H1 (cell line): ENCODE measurements at regions not wholly inside any gene's neighbourhood (a gene's known extent, or its start where the extent isn't known, plus 50 kb on each side); places are given as distances from the start of the nearest gene placed in this dataset.
A peak's percentile ranks its signal among the peaks of the same experiment; 100 is the strongest.

Experiments used
- CTCF ChIA-PET: fragments of 300-600 bp; sonication (Branson Sonifier 250); formaldehyde crosslinking; loops from one replicate; lab custom pipeline; 2021; ENCODE audit not compliant: partially characterized antibody; lab: Charles Lee
- POLR2A ChIA-PET: fragments of 300-600 bp; sonication (Branson Sonifier 250); formaldehyde crosslinking; loops from one replicate; lab custom pipeline; 2021; ENCODE audit warnings: inconsistent platforms; ENCODE audit not compliant: partially characterized antibody; lab: Charles Lee
- DNase-seq, 2 experiments: peaks; one replicate each; pipeline versions ENCODE4 v3.0.0 to v3.0.0-alpha.2; 2010 to 2022; ENCODE audit warnings: low spot score in 2 of 2, low read depth in 1 of 2, mixed read lengths in 1 of 2
- FAIRE-seq: peaks from 2 replicates; lab custom pipeline; 2011; peaks lifted over from hg19 to GRCh38; lab: Jason Lieb, UNC
- H2AFZ ChIP-seq: 2 replicates; pipeline ENCODE4 v1.8.1; 2012; ENCODE audit warnings: low read length, inconsistent platforms
- H2AK5ac ChIP-seq: 2 replicates; pipeline ENCODE4 v1.6.1; 2013; ENCODE audit warnings: low read depth, low read length
- H2BK120ac ChIP-seq: replicated peaks from 2 replicates; pipeline ENCODE3; 2013; ENCODE audit warnings: low read depth, low read length, inconsistent platforms
- H2BK12ac ChIP-seq: 2 replicates; pipeline ENCODE4 v1.6.1; 2013; ENCODE audit warnings: low read depth, low read length
- H2BK15ac ChIP-seq: 2 replicates; pipeline ENCODE4 v1.6.1; 2013; ENCODE audit warnings: low read length
- H2BK20ac ChIP-seq: 2 replicates; pipeline ENCODE4 v1.6.1; 2013; ENCODE audit warnings: low read length
- H2BK5ac ChIP-seq: 2 replicates; pipeline ENCODE4 v1.6.1; 2013; ENCODE audit warnings: low read depth, low read length
- H3K14ac ChIP-seq: 2 replicates; pipeline ENCODE4 v1.6.1; 2013; ENCODE audit warnings: inconsistent platforms; ENCODE audit not compliant: insufficient read length
- H3K18ac ChIP-seq: 2 replicates; pipeline ENCODE4 v1.6.1; 2013; ENCODE audit warnings: low read length; ENCODE audit errors: extremely low read depth
- H3K23ac ChIP-seq: 2 replicates; pipeline ENCODE4 v1.6.1; 2013; ENCODE audit warnings: inconsistent platforms; ENCODE audit not compliant: insufficient read length
- H3K23me2 ChIP-seq: 2 replicates; pipeline ENCODE4 v1.6.1; 2013; ENCODE audit warnings: low read depth, low read length
- H3K27ac ChIP-seq: 2 replicates; pipeline ENCODE4 v1.6.1; 2011; ENCODE audit warnings: low read depth, low read length, inconsistent platforms
- H3K27me3 ChIP-seq, 4 experiments: replicated peaks in 1 of 4; 1 replicate in 1 of 4; 2 replicates in 3 of 4; pipeline versions ENCODE4 v1.6.1 to v1.8.1; 2011 to 2013; ENCODE audit warnings: low read length in 3 of 4, mild to moderate bottlenecking in 3 of 4, inconsistent platforms in 2 of 4, mixed read lengths in 2 of 4, moderate library complexity in 1 of 4; ENCODE audit not compliant: control insufficient read depth in 3 of 4, insufficient read depth in 3 of 4; ENCODE audit errors: extremely low read depth in 1 of 4
- H3K36me3 ChIP-seq, 4 experiments: 2 replicates each; pipeline versions ENCODE4 v1.6.1 to v1.8.1; 2011 to 2013; ENCODE audit warnings: mild to moderate bottlenecking in 4 of 4, low read length in 3 of 4, moderate library complexity in 2 of 4, control low read depth in 1 of 4, inconsistent platforms in 1 of 4; ENCODE audit not compliant: insufficient read depth in 4 of 4, control insufficient read depth in 2 of 4
- H3K4ac ChIP-seq: replicated peaks from 2 replicates; pipeline ENCODE3; 2013; ENCODE audit warnings: low read length, low read depth, mixed read lengths, inconsistent platforms; ENCODE audit not compliant: insufficient read length
- H3K4me1 ChIP-seq, 4 experiments: replicated peaks in 1 of 4; 1 replicate in 1 of 4; 2 replicates in 3 of 4; pipeline versions ENCODE4 v1.6.1 to v1.8.1; 2011 to 2013; ENCODE audit warnings: low read length in 3 of 4, inconsistent platforms in 2 of 4, mixed read lengths in 1 of 4; ENCODE audit not compliant: insufficient read depth in 4 of 4, control insufficient read depth in 3 of 4
- H3K4me2 ChIP-seq, 2 experiments: 2 replicates each; pipeline versions ENCODE4 v1.6.1 to v1.8.1; 2011 to 2013; ENCODE audit warnings: low read depth in 2 of 2, low read length in 2 of 2, control low read depth in 1 of 2, inconsistent platforms in 1 of 2, mild to moderate bottlenecking in 1 of 2; ENCODE audit not compliant: insufficient read depth in 1 of 2
- H3K4me3 ChIP-seq, 4 experiments: fragments of 200-600, 300-600 bp in 1 of 4; sonication (generic), shearing (Covaris generic), sonication (Bioruptor Twin) in 1 of 4; 2 replicates each; pipeline versions ENCODE4 v1.5.1 to v1.8.1; 2011 to 2016; ENCODE audit warnings: low read length in 4 of 4, low read depth in 3 of 4, control low read depth in 2 of 4, inconsistent platforms in 2 of 4, mild to moderate bottlenecking in 2 of 4, mixed read lengths in 1 of 4, moderate library complexity in 1 of 4; ENCODE audit not compliant: insufficient read depth in 2 of 4; ENCODE audit errors: extremely low read depth in 1 of 4
- H3K56ac ChIP-seq: replicated peaks from 2 replicates; pipeline ENCODE3; 2013; ENCODE audit warnings: low read depth, mild to moderate bottlenecking, mixed read lengths, low read length, inconsistent platforms; ENCODE audit not compliant: insufficient read length
- H3K79me1 ChIP-seq: 2 replicates; pipeline ENCODE4 v1.6.1; 2013; ENCODE audit warnings: low read depth, low read length, control low read depth
- H3K79me2 ChIP-seq, 2 experiments: 2 replicates each; pipeline versions ENCODE4 v1.6.1 to v1.8.1; 2012 to 2013; ENCODE audit warnings: low read length in 2 of 2, mild to moderate bottlenecking in 2 of 2, inconsistent platforms in 1 of 2; ENCODE audit not compliant: insufficient read depth in 2 of 2, control insufficient read depth in 1 of 2
- H3K9ac ChIP-seq, 4 experiments: replicated peaks in 1 of 4; 1 replicate in 1 of 4; 2 replicates in 3 of 4; pipeline versions ENCODE4 v1.6.1 to v1.8.1; 2011 to 2013; ENCODE audit warnings: low read depth in 3 of 4, low read length in 3 of 4, control low read depth in 2 of 4, mild to moderate bottlenecking in 2 of 4, moderate library complexity in 2 of 4, inconsistent platforms in 1 of 4; ENCODE audit errors: extremely low read depth in 1 of 4
- H3K9me3 ChIP-seq, 2 experiments: 2 replicates each; pipeline versions ENCODE4 v1.6.1 to v1.8.1; 2012 to 2013; ENCODE audit warnings: mild to moderate bottlenecking in 2 of 2, moderate library complexity in 2 of 2, control low read depth in 1 of 2, inconsistent platforms in 1 of 2, low read depth in 1 of 2, low read length in 1 of 2, mixed read lengths in 1 of 2; ENCODE audit not compliant: insufficient read depth in 2 of 2
- H4K20me1 ChIP-seq, 2 experiments: replicated peaks in 1 of 2; 2 replicates each; pipeline versions ENCODE3 to v1.8.1; 2011 to 2013; ENCODE audit warnings: inconsistent platforms in 2 of 2, low read length in 2 of 2, mild to moderate bottlenecking in 1 of 2; ENCODE audit not compliant: insufficient read depth in 2 of 2, control insufficient read depth in 1 of 2
- H4K5ac ChIP-seq: 2 replicates; pipeline ENCODE4 v1.6.1; 2013; ENCODE audit warnings: low read length, low read depth, mixed read lengths, inconsistent platforms; ENCODE audit not compliant: insufficient read length
- H4K8ac ChIP-seq: 2 replicates; pipeline ENCODE4 v1.8.0; 2013; ENCODE audit warnings: mild to moderate bottlenecking, moderate library complexity, low read length, inconsistent platforms; ENCODE audit not compliant: insufficient read depth; ENCODE audit errors: extremely low read depth
- H4K91ac ChIP-seq: replicated peaks from 2 replicates; pipeline ENCODE3; 2013; ENCODE audit warnings: low read length, mixed read lengths, inconsistent platforms; ENCODE audit not compliant: insufficient read length
- BACH1 ChIP-seq: IDR thresholded peaks from 2 replicates; pipeline ENCODE4 v1.6.1; 2012; ENCODE audit warnings: low read length, improper control_type of control experiment
- CBX5 ChIP-seq: fragments of 300-800, 300-1000 bp; sonication (generic); IDR thresholded peaks from 2 replicates; pipeline ENCODE4 v1.7.1; 2016; ENCODE audit warnings: antibody characterized with exemption, low read length, low read depth
- CEBPB ChIP-seq: IDR thresholded peaks from 2 replicates; pipeline ENCODE4 v1.6.1; 2012; ENCODE audit warnings: low read depth, low read length
- HDAC2 ChIP-seq, 2 experiments: fragments of 300-600 bp in 1 of 2; sonication (generic) in 1 of 2; IDR thresholded peaks; 2 replicates each; pipeline ENCODE4 v1.6.1; 2011 to 2012; ENCODE audit warnings: low read depth in 2 of 2, low read length in 2 of 2, mild to moderate bottlenecking in 2 of 2, moderate library complexity in 2 of 2, borderline replicate concordance in 1 of 2, inconsistent platforms in 1 of 2
- HDAC6 ChIP-seq: IDR thresholded peaks from one replicate; pipeline ENCODE4 v1.7.1; 2012; ENCODE audit warnings: low read depth, mild to moderate bottlenecking, inconsistent platforms, low read length, moderate library complexity
- JUND ChIP-seq: IDR thresholded peaks from 2 replicates; pipeline ENCODE4 v1.6.1; 2011; ENCODE audit warnings: mild to moderate bottlenecking, improper control_type of control experiment, low read length
- RAD21 ChIP-seq, 2 experiments: IDR thresholded peaks in 1 of 2; conservative IDR thresholded peaks in 1 of 2; 2 replicates each; pipeline ENCODE4 v1.6.1; 2011; ENCODE audit warnings: low read depth in 2 of 2, low read length in 2 of 2, improper control_type of control experiment in 1 of 2, inconsistent platforms in 1 of 2, mild to moderate bottlenecking in 1 of 2, moderate library complexity in 1 of 2
- RBBP5 ChIP-seq: IDR thresholded peaks from 2 replicates; pipeline ENCODE4 v1.7.1; 2012; ENCODE audit warnings: low read depth, mild to moderate bottlenecking, inconsistent platforms, low read length, moderate library complexity, borderline replicate concordance
- RXRA ChIP-seq: IDR thresholded peaks from 2 replicates; pipeline ENCODE4 v1.6.1; 2011; ENCODE audit warnings: low read depth, mild to moderate bottlenecking, low read length, moderate library complexity; ENCODE audit not compliant: insufficient read depth
- SIN3A ChIP-seq, 2 experiments: IDR thresholded peaks in 1 of 2; conservative IDR thresholded peaks in 1 of 2; 2 replicates each; pipeline ENCODE4 v1.6.1; 2011 to 2012; ENCODE audit warnings: low read length in 2 of 2, improper control_type of control experiment in 1 of 2, low read depth in 1 of 2, mild to moderate bottlenecking in 1 of 2
- SIRT6 ChIP-seq: IDR thresholded peaks from one replicate; pipeline ENCODE4 v1.7.1; 2012; ENCODE audit warnings: low read length, inconsistent platforms
- SUZ12 ChIP-seq: fragments of 200-600 bp; sonication (generic); IDR thresholded peaks from 2 replicates; pipeline ENCODE4 v1.6.1; 2012; ENCODE audit warnings: mild to moderate bottlenecking, inconsistent platforms, low read length, moderate library complexity, mixed read lengths
- TAF1 ChIP-seq: IDR thresholded peaks from 2 replicates; pipeline ENCODE4 v1.6.1; 2011; ENCODE audit warnings: mild to moderate bottlenecking, low read depth, low read length
- TAF7 ChIP-seq: optimal IDR thresholded peaks from 2 replicates; pipeline ENCODE3; 2011; ENCODE audit warnings: low read depth, mild to moderate bottlenecking, inconsistent platforms, low read length, moderate library complexity, borderline replicate concordance
- TEAD4 ChIP-seq: IDR thresholded peaks from 2 replicates; pipeline ENCODE4 v1.6.1; 2012; ENCODE audit warnings: low read depth, low read length, inconsistent platforms, mixed read lengths
- WGBS, 2 experiments: shearing (Covaris generic) in 1 of 2; methylation state at CpG; one replicate each; pipeline versions ENCODE4 v1.1.6 to v1.1.7; 2013 to 2015; ENCODE audit warnings: low lambda C conversion rate in 2 of 2, mixed read lengths in 2 of 2, inconsistent platforms in 1 of 2, low coverage in 1 of 2, missing lambda C conversion rate in 1 of 2; ENCODE audit not compliant: insufficient replicate concordance in 2 of 2, insufficient coverage in 1 of 2, insufficient read length in 1 of 2; ENCODE audit errors: extremely low coverage in 1 of 2, missing lambda C conversion rate in 1 of 2; 5-methylcytosine and 5-hydroxymethylcytosine counted together

GRCh38 chr11:45590743-45591142 is 74.7 kb downstream of the CHST1 start:
- H3K4me1 ChIP-seq = no peaks in the 10 kb centered on the region
- CTCF ChIA-PET = interaction anchor here (1.4 to 2.0 kb wide), 4 partner anchors 10 to 220 kb away, joined by 3 to 5 read pairs (median 4); no protein-coding TSS in a partner anchor
- no peak for TF ChIP-seq CBX5
- no peak for TF ChIP-seq JUND
- TF ChIP-seq TAF1 = no peak
- TF ChIP-seq HDAC2 (IDR thresholded peaks at IDR 0.05; ENCODE audit: borderline replicate concordance in 1 of 2, low read depth in 2 of 2, low read length in 2 of 2) = no peak
- TF ChIP-seq BACH1 = no peak
- TF ChIP-seq TAF7 = no peak
- no peak for TF ChIP-seq RXRA
- TF ChIP-seq SIN3A (conservative IDR thresholded peaks at IDR 0.05 in 1 of 2, IDR thresholded peaks at IDR 0.05 in 1 of 2; ENCODE audit: low read depth in 1 of 2, low read length in 2 of 2) = no peak
- no peak for TF ChIP-seq CEBPB
- TF ChIP-seq SIRT6 = no peak
- TF ChIP-seq HDAC6 = no peak
- no peak for TF ChIP-seq RAD21 (IDR thresholded peaks at IDR 0.05 in 1 of 2, conservative IDR thresholded peaks at IDR 0.05 in 1 of 2; ENCODE audit: low read depth in 2 of 2, low read length in 2 of 2)
- no peak for TF ChIP-seq RBBP5
- no peak for TF ChIP-seq TEAD4
- no peak for TF ChIP-seq SUZ12

More at GRCh38 chr11:45590743-45591142, 74.7 kb downstream of the CHST1 start:
- Histone ChIP-seq H4K8ac (0 out of 2 replicates have a peak overlapping the region, but pooled peaks have one; percentile 12), H4K5ac (no peak overlapping the region), H3K23ac (no peak overlapping the region), H3K23me2 (no peaks in the 10 kb centered on the region), H3K4me2 (no peak overlapping the region), H3K56ac (no peak overlapping the region), H2BK5ac (no peak overlapping the region), H2BK20ac (no peak overlapping the region), H2AFZ (no peak overlapping the region), H2BK12ac (no peak overlapping the region), H3K27me3 (no peaks in the 10 kb centered on the region), H3K18ac (no peak overlapping the region), H3K9me3 (no peaks in the 10 kb centered on the region), H4K91ac (no peak overlapping the region), H2BK15ac (no peak overlapping the region), H3K79me2 (no peaks in the 10 kb centered on the region), H4K20me1 (no peaks in the 10 kb centered on the region), H2BK120ac (no peak overlapping the region), H3K14ac (no peak overlapping the region), H3K4me3 (no peak overlapping the region), H3K27ac (no peak overlapping the region), H3K9ac (no peak overlapping the region), H2AK5ac (no peak overlapping the region), H3K4ac (no peak overlapping the region), H3K79me1 (no peaks in the 10 kb centered on the region), H3K36me3 (no peaks in the 10 kb centered on the region)
- 88% methylated on average over 3 of the region's 3 CpGs; no CpG with 5 or more reads in 1 of the 2 experiments for WGBS, 2 experiments
- DNase-seq = no peak
- no peak for FAIRE-seq
- POLR2A ChIA-PET = interaction anchor here (1.5 to 1.7 kb wide), 2 partner anchors 13 to 15 kb away, joined by 3 read pairs; no protein-coding TSS in a partner anchor
